NCI-H1694 (cell line): ENCODE measurements at regions not wholly inside any gene's neighbourhood (a gene's known extent, or its start where the extent isn't known, plus 50 kb on each side); places are given as distances from the start of the nearest gene placed in this dataset.
"Not testable (repeated sequence)": the region's sequence is repeated elsewhere in the genome, so short reads cannot be mapped to it uniquely, and the experiment has no call there.

Experiments used
- DNase-seq: peaks from one replicate; lab custom pipeline; 2025; lab: John Stamatoyannopoulos, UW

- no peak for DNase-seq
Observed at GRCh38 chrX:114087543-114087942, 496.3 kb upstream of the HTR2C start.

GRCh38 chrX:114077773-114078172, 506.1 kb upstream of the HTR2C start:
- no peak for DNase-seq

GRCh38 chrX:114075073-114075673, 508.7 kb upstream of the HTR2C start:
- DNase-seq: no peak

- no peak for DNase-seq
Observed at GRCh38 chrX:114073926-114074325, 510.0 kb upstream of the HTR2C start.

GRCh38 chrX:114071412-114071811, 512.5 kb upstream of the HTR2C start:
- no peak for DNase-seq

- DNase-seq: no peak
Observed at GRCh38 chrX:114065577-114066223, 518.2 kb upstream of the HTR2C start.

- DNase-seq: no peak
Observed at GRCh38 chrX:114061226-114061625, 522.7 kb upstream of the HTR2C start.

GRCh38 chrX:114058988-114059418, 524.9 kb upstream of the HTR2C start:
- DNase-seq: no peak

GRCh38 chrX:114057422-114057821, 526.5 kb upstream of the HTR2C start:
- DNase-seq: not testable (repeated sequence)

- no peak for DNase-seq
Observed at GRCh38 chrX:114051667-114052315, 532.1 kb upstream of the HTR2C start.

- DNase-seq: no peak
Observed at GRCh38 chrX:114050075-114050796, 533.6 kb upstream of the HTR2C start.

GRCh38 chrX:114049063-114049462, 534.8 kb upstream of the HTR2C start:
- no peak for DNase-seq

GRCh38 chrX:114047558-114047957, 536.3 kb upstream of the HTR2C start:
- no peak for DNase-seq

- no peak for DNase-seq
Observed at GRCh38 chrX:114046695-114047279, 537.1 kb upstream of the HTR2C start.

- DNase-seq: not testable (repeated sequence)
Observed at GRCh38 chrX:114041470-114041869, 542.4 kb upstream of the HTR2C start.

- DNase-seq: not testable (repeated sequence)
Observed at GRCh38 chrX:114040661-114041269, 543.1 kb upstream of the HTR2C start.

GRCh38 chrX:114040111-114040510, 543.8 kb upstream of the HTR2C start:
- DNase-seq: not testable (repeated sequence)

GRCh38 chrX:114038358-114038757, 545.5 kb upstream of the HTR2C start:
- DNase-seq: no peak

GRCh38 chrX:114037515-114037914, 546.4 kb upstream of the HTR2C start:
- DNase-seq: no peak

- no peak for DNase-seq
Observed at GRCh38 chrX:114028907-114029662, 554.8 kb upstream of the HTR2C start.

GRCh38 chrX:114017086-114017485, 566.8 kb upstream of the HTR2C start:
- no peak for DNase-seq
